Activated CD4-positive, alpha-beta T cell treated with anti-CD3 and anti-CD28 coated beads, Interleukin-2, amount 50 U/mL, for 4 hours (primary cell): ENCODE measurements at regions not wholly inside any gene's neighbourhood (a gene's known extent, or its start where the extent isn't known, plus 50 kb on each side); places are given as distances from the start of the nearest gene placed in this dataset.

Experiments used
- DNase-seq, 2 experiments: peaks; one replicate each; pipeline ENCODE4 v3.0.0-alpha.2; 2020

DNA sequence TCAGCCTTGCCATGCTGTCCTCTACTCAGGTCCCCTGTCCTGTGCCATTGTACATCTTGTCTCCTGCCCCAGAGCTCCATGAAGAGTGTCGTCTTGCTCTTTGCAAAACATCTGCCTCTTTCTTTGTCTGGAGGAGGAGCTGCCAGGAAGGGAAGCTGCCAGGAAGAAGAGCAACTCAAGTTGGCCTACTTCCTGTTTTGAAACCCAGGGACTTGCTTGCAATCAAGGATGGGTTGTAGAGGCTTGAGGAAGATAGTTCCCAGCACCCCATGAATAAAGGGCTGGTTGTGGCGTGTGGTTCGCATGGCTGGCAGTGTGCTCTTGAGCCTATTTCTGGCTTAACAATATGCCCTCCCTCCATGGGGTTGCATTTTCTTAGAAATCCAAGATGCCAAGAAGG lies 53.0 kb upstream of the CPEB4 start:
- no peak for DNase-seq

DNA sequence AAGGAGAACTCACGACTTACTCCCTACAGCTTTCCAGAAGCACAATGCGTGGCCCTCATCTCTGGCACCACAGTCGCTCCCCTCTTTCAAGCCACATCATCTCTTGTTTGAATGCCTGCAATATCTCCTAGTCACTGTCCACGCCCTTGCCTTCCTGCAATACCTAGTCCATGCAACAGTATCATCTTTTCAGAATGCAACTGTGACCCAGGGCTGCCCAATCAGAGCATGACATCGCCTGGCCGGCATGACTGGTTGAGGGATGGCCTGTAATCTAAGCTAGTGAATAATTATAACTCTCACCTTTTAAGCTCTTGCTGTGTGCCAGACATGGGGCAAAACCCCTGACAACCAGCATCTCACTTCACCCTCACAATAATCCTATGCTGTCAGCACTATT lies 52.5 kb upstream of the CPEB4 start:
- DNase-seq, result no peak

DNA sequence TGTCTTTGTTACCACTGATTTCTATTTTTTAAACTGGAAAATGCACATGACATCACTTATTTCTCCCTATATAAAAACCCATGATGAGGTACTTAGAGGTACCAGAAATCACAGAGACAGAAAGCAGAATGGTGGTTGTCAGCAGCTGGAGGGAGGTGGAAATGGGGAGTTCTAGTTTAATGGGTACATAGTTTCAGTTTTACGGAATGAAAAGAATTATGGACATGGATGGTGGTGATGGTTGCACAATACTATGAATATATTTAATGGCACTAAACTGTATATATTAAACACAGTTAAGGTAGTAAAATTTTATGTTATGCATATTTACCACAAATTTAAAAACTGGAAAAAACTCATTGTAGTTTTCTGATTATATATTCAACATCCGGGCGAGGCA lies 50.5 kb upstream of the CPEB4 start:
- no peak for DNase-seq
